HepG2 (cell line): ENCODE measurements at regions not wholly inside any gene's neighbourhood (a gene's known extent, or its start where the extent isn't known, plus 50 kb on each side); places are given as distances from the start of the nearest gene placed in this dataset.

Source experiments
- ATAC-seq: fragments of 200-7000 bp; cut with Tn5 transposase; 3 replicates; pipeline ENCODE4 v1.9.1; 2020; ENCODE audit warnings: mild to moderate bottlenecking, moderate library complexity
- BruUV-seq: library from RNA; stranded (reverse); fragments of 400-500 nt; replicated peaks from 2 replicates; lab custom pipeline; 2021; lab: Mats Ljungman, UMichigan
- CTCF ChIA-PET: fragments of 300-600 bp; formaldehyde crosslinking; extraction: SDS; loops from one replicate; lab custom pipeline; 2021; ENCODE audit warnings: low total read pairs, inconsistent platforms, low intra/inter-chr PET ratio; lab: Yijun Ruan, JAX
- POLR2A ChIA-PET: fragments of 350-600 bp; sonication (Branson Sonifier 250); formaldehyde crosslinking; loops from one replicate; lab custom pipeline; 2020; ENCODE audit warnings: antibody characterized with exemption, inconsistent platforms; lab: Yijun Ruan, JAX
- DNase-seq: peaks from one replicate; pipeline ENCODE4 v3.0.0-alpha.2; 2015; ENCODE audit warnings: low spot score
- FAIRE-seq: peaks from 3 replicates; lab custom pipeline; 2011; peaks lifted over from hg19 to GRCh38; lab: Jason Lieb, UNC
- H2AFZ ChIP-seq: one replicate; pipeline ENCODE4 v1.6.1; 2011; ENCODE audit warnings: low read length, inconsistent platforms
- H3K27ac ChIP-seq: fragments of 300-600 bp; 3 replicates; pipeline ENCODE4 v1.8.0; 2011; ENCODE audit warnings: mixed run types, mild to moderate bottlenecking, mixed read lengths, low read length, inconsistent platforms; ENCODE audit not compliant: insufficient read depth; ENCODE audit errors: extremely low read length
- H3K27me3 ChIP-seq, 2 experiments: fragments of 200-600 bp in 1 of 2; 2 replicates in 1 of 2; 3 replicates in 1 of 2; pipeline versions ENCODE4 v1.6.0 to v1.8.0; 2011; ENCODE audit warnings: low read length in 2 of 2, mild to moderate bottlenecking in 2 of 2, moderate library complexity in 2 of 2, inconsistent platforms in 1 of 2; ENCODE audit not compliant: insufficient read depth in 2 of 2, control insufficient read depth in 1 of 2
- H3K36me3 ChIP-seq, 2 experiments: fragments of 200-600 bp in 1 of 2; replicated peaks in 1 of 2; 2 replicates in 1 of 2; 3 replicates in 1 of 2; pipeline versions ENCODE4 v1.5.1 to v1.8.0; 2011; ENCODE audit warnings: low read length in 2 of 2, inconsistent platforms in 1 of 2; ENCODE audit not compliant: insufficient read depth in 2 of 2, control insufficient read depth in 1 of 2
- H3K4me1 ChIP-seq: 2 replicates; pipeline ENCODE4 v1.5.1; 2012; ENCODE audit warnings: low read length, inconsistent platforms; ENCODE audit not compliant: insufficient read depth
- H3K4me2 ChIP-seq: 2 replicates; pipeline ENCODE4 v1.6.0; 2011; ENCODE audit warnings: low read depth, low read length, inconsistent platforms
- H3K4me3 ChIP-seq, 3 experiments: fragments of 200-600 bp in 1 of 3; sonication (generic), shearing (Covaris generic) in 1 of 3; replicated peaks in 1 of 3; 2 replicates each; pipeline ENCODE4 v1.5.1; 2011 to 2016; ENCODE audit warnings: low read length in 3 of 3, inconsistent platforms in 2 of 3, low read depth in 2 of 3, mild to moderate bottlenecking in 2 of 3, control low read depth in 1 of 3, mixed read lengths in 1 of 3; ENCODE audit not compliant: insufficient read depth in 1 of 3
- H3K79me2 ChIP-seq: one replicate; pipeline ENCODE4 v1.6.1; 2011; ENCODE audit warnings: low read length, inconsistent platforms; ENCODE audit not compliant: insufficient read depth
- H3K9ac ChIP-seq: 2 replicates; pipeline ENCODE4 v1.6.0; 2011; ENCODE audit warnings: mild to moderate bottlenecking, low read depth, low read length, inconsistent platforms; ENCODE audit not compliant: insufficient read depth
- H3K9me3 ChIP-seq: 2 replicates; pipeline ENCODE4 v1.5.1; 2012; ENCODE audit warnings: mild to moderate bottlenecking, low read length
- H4K20me1 ChIP-seq: 2 replicates; pipeline ENCODE4 v1.6.0; 2011; ENCODE audit warnings: inconsistent platforms, mild to moderate bottlenecking, low read length, moderate library complexity; ENCODE audit not compliant: insufficient read depth
- BORCS8-MEF2B ChIP-seq: sonication (generic); formaldehyde crosslinking; IDR thresholded peaks from 2 replicates; pipeline ENCODE4 v1.8.0; 2022; ENCODE audit warnings: mild to moderate bottlenecking, missing genetic modification reagents
- EED ChIP-seq: sonication (generic); formaldehyde crosslinking; IDR thresholded peaks from 2 replicates; pipeline ENCODE4 v1.5.0; 2020; ENCODE audit warnings: mild to moderate bottlenecking, missing genetic modification reagents
- ELF4 ChIP-seq: sonication (generic); formaldehyde crosslinking; IDR thresholded peaks from 2 replicates; pipeline ENCODE4 v1.5.0; 2020; ENCODE audit warnings: missing genetic modification reagents, mild to moderate bottlenecking, moderate library complexity, borderline replicate concordance
- HMGXB4 ChIP-seq, 2 experiments: sonication (generic) in 1 of 2; formaldehyde crosslinking in 1 of 2; IDR thresholded peaks; 2 replicates each; pipeline versions ENCODE4 v1.4.0 to v1.6.1; 2018 to 2020; ENCODE audit warnings: missing genetic modification reagents in 2 of 2, borderline replicate concordance in 1 of 2, low read depth in 1 of 2, mild to moderate bottlenecking in 1 of 2, missing biosample characterization in 1 of 2
- HNRNPLL ChIP-seq: fragments of 200-400 bp; formaldehyde crosslinking; IDR thresholded peaks from 2 replicates; pipeline ENCODE4 v1.6.1; 2017; ENCODE audit warnings: mild to moderate bottlenecking, low read depth, low read length; ENCODE audit not compliant: poor library complexity, severe bottlenecking
- KMT2B ChIP-seq: IDR thresholded peaks from 2 replicates; pipeline ENCODE4 v1.6.1; 2016; ENCODE audit warnings: missing genetic modification reagents, missing compliant biosample characterization
- MED13 ChIP-seq: sonication (generic); formaldehyde crosslinking; IDR thresholded peaks from 2 replicates; pipeline ENCODE4 v1.5.0; 2020; ENCODE audit warnings: missing genetic modification reagents
- MLXIP ChIP-seq: sonication (generic); formaldehyde crosslinking; IDR thresholded peaks from 2 replicates; pipeline ENCODE4 v1.9.0; 2021; ENCODE audit warnings: missing genetic modification reagents, borderline replicate concordance
- NFE2 ChIP-seq: sonication (generic); formaldehyde crosslinking; IDR thresholded peaks from 2 replicates; pipeline ENCODE4 v1.4.0; 2020; ENCODE audit warnings: missing genetic modification reagents
- PHF5A ChIP-seq: IDR thresholded peaks from one replicate; pipeline ENCODE4 v1.6.1; 2018; ENCODE audit warnings: low read depth, missing genetic modification reagents; ENCODE audit not compliant: unreplicated experiment
- RFX1 ChIP-seq: fragments of 450-650 bp; IDR thresholded peaks from 2 replicates; pipeline ENCODE4 v1.6.1; 2017
- SNAI1 ChIP-seq: sonication (generic); formaldehyde crosslinking; IDR thresholded peaks from 2 replicates; pipeline ENCODE4 v1.5.0; 2020; ENCODE audit warnings: mild to moderate bottlenecking, missing genetic modification reagents, borderline replicate concordance
- YEATS2 ChIP-seq: sonication (generic); formaldehyde crosslinking; IDR thresholded peaks from 2 replicates; pipeline ENCODE4 v1.4.0; 2020; ENCODE audit warnings: missing genetic modification reagents, borderline replicate concordance
- ZBTB25 ChIP-seq: IDR thresholded peaks from 2 replicates; pipeline ENCODE4 v1.6.1; 2018; ENCODE audit warnings: missing genetic modification reagents
- WGBS: methylation state at CpG from one replicate; pipeline ENCODE4 v1.1.6; 2017; ENCODE audit warnings: low lambda C conversion rate; 5-methylcytosine and 5-hydroxymethylcytosine counted together
- in situ Hi-C: cut with HindIII; loops from 2 replicates; pipeline ENCODE4 v1.10.0; 2017; ENCODE audit warnings: low pct_unique_long_range_greater_than_20kb; ENCODE audit not compliant: extremely low pct_ligation_motif_present
- intact Hi-C: fragments of 100-400 bp; cut with micrococcal nuclease; formaldehyde crosslinking; loops from one replicate; pipeline ENCODE4 v1.10.0; 2022; ENCODE audit not compliant: unreplicated experiment
- TF ChIP-seq, protein P1 (sequence below): sonication (generic); formaldehyde crosslinking; conservative IDR thresholded peaks from 2 replicates; pipeline ENCODE4 v1.4.0; 2020; ENCODE audit warnings: missing genetic modification reagents

DNA sequence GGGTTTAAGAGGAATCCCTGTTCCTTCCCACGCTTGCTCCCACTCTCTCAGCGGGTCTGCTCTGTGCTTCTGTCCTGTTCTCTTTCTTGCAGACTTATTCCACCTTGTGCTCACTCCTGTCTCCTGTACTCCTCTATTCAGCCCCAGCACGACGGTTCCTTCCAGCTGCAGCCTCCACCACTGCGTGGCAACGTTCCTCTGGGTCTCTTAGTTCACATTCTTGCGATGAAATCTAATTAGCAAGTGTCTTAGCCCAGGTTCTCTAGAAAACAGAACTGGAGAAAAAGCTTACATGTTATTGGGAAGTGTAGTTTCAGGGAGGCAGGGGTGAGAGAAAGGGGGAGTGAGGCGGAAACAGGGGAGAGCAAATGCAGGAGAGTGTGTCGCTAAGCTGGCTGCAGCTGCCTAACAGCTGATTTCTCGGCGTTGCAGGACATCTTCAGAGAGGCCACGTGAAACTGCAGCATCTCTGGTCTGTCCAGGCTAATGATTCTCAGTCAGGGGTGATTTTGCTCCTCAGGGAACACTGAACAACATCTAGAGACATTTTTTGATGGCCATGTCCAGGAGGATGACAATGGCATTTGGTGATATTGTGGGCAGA is 213.2 kb upstream of the NLRP1 start (continued):
- no peak for TF ChIP-seq ELF4 (CRISPR knock-in tag)

DNA sequence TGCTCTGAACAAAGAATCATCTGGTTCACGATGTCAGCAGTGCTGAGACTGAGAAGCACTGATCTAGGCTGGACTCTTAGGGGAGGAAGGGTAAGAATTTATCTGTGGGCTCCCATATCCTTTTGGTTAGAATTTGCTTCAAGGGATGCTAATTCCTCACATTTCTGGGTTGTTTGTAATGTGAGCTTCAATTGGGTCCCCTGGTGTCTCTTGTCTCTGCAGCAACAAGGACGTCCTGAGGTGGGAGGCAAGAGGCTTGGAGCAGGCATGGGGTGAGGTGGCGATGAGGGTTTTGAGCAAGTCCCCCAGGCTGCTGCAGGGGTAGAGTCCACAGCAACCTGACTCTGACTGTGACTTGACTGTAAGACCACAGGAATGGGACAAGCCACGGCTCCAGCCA is 213.8 kb upstream of the NLRP1 start:
- H3K36me3 ChIP-seq, result no peaks in the 10 kb centered on the region
- H3K4me3 ChIP-seq, result no peak overlapping the region
- CTCF ChIA-PET, result no interaction called here
- no peak for ATAC-seq
- BruUV-seq, result no TSS peak
- no peak for DNase-seq
- H4K20me1 ChIP-seq, result 0 out of 2 replicates have a peak, but pooled peaks cover 3% of the 10 kb centered on the region
- H3K27me3 ChIP-seq, result no peaks in the 10 kb centered on the region; a peak in 1 of 5 replicates
- in situ Hi-C loops, result no loop called here
- no peaks in the 10 kb centered on the region for H3K79me2 ChIP-seq
- POLR2A ChIA-PET, result no interaction called here
- FAIRE-seq, result no peak
- intact Hi-C loops, result no loop called here
- H2AFZ ChIP-seq, result no peak overlapping the region
- no peaks in the 10 kb centered on the region for H3K4me1 ChIP-seq
- WGBS, result 44% methylated on average over 3 of the region's 4 CpGs
- no peak overlapping the region for H3K27ac ChIP-seq
- no peak overlapping the region for H3K4me2 ChIP-seq
- peaks cover 4% of the 10 kb centered on the region for H3K9me3 ChIP-seq
- no peak overlapping the region for H3K9ac ChIP-seq
- TF ChIP-seq ZBTB25 (CRISPR knock-in tag), result no peak
- TF ChIP-seq YEATS2 (CRISPR knock-in tag), result no peak
- no peak for TF ChIP-seq BORCS8-MEF2B (CRISPR knock-in tag)
- no peak for TF ChIP-seq SNAI1
- TF ChIP-seq EED (CRISPR knock-in tag), result no peak
- no peak for TF ChIP-seq HMGXB4 (CRISPR knock-in tag; IDR thresholded peaks at IDR 0.05; ENCODE audit: borderline replicate concordance in 1 of 2, low read depth in 1 of 2)
- TF ChIP-seq HNRNPLL, result no peak
- no peak for TF ChIP-seq MED13 (CRISPR knock-in tag)
- no peak for TF ChIP-seq RFX1
- no peak for TF ChIP-seq KMT2B
- no peak for TF ChIP-seq PHF5A (CRISPR knock-in tag)
- no peak for TF ChIP-seq MLXIP (CRISPR knock-in tag)
- no peak for TF ChIP-seq NFE2
- TF ChIP-seq, protein P1, sequence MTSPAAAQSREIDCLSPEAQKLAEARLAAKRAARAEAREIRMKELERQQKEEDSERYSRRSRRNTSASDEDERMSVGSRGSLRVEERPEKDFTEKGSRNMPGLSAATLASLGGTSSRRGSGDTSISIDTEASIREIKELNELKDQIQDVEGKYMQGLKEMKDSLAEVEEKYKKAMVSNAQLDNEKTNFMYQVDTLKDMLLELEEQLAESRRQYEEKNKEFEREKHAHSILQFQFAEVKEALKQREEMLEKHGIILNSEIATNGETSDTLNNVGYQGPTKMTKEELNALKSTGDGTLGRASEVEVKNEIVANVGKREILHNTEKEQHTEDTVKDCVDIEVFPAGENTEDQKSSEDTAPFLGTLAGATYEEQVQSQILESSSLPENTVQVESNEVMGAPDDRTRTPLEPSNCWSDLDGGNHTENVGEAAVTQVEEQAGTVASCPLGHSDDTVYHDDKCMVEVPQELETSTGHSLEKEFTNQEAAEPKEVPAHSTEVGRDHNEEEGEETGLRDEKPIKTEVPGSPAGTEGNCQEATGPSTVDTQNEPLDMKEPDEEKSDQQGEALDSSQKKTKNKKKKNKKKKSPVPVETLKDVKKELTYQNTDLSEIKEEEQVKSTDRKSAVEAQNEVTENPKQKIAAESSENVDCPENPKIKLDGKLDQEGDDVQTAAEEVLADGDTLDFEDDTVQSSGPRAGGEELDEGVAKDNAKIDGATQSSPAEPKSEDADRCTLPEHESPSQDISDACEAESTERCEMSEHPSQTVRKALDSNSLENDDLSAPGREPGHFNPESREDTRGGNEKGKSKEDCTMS, result no peak
